Right atrium auricular region (tissue), 2 donors: ENCODE measurements at regions not wholly inside any gene's neighbourhood (a gene's known extent, or its start where the extent isn't known, plus 50 kb on each side); places are given as distances from the start of the nearest gene placed in this dataset.

Experiments
- DNase-seq: peaks from one replicate; pipeline ENCODE4 v3.0.0-alpha.2; 2019; ENCODE audit warnings: low spot score
- H3K27ac ChIP-seq, 2 donors: fragments of 200-600 bp; sonication (generic); 1 replicate in 1 of 2; 2 replicates in 1 of 2; pipeline ENCODE4 v1.5.1; 2016 to 2019
- H3K27me3 ChIP-seq, 2 donors: fragments of 200-600 bp; sonication (generic); one replicate each; pipeline versions ENCODE4 v1.5.1 to v1.6.0; 2017 to 2019
- H3K36me3 ChIP-seq: fragments of 200-600 bp; sonication (generic); one replicate; pipeline ENCODE4 v1.5.1; 2016
- H3K4me1 ChIP-seq, 2 donors: fragments of 200-600 bp; sonication (generic); one replicate each; pipeline versions ENCODE4 v1.5.1 to v1.6.0; 2017 to 2019
- H3K4me3 ChIP-seq, 2 donors: fragments of 200-600 bp; sonication (generic); 1 replicate in 1 of 2; 2 replicates in 1 of 2; pipeline ENCODE4 v1.5.1; 2017 to 2019; ENCODE audit warnings: mild to moderate bottlenecking in 1 of 2, moderate library complexity in 1 of 2
- H3K9me3 ChIP-seq, 2 donors: fragments of 200-600 bp; sonication (generic); one replicate each; pipeline ENCODE4 v1.5.1; 2019
- TF ChIP-seq, protein P1 (sequence below), 2 donors: fragments of 200-600 bp; sonication (generic); IDR thresholded peaks; one replicate each; pipeline ENCODE4 v1.5.1; 2019; ENCODE audit warnings: antibody characterized with exemption in 2 of 2

DNA sequence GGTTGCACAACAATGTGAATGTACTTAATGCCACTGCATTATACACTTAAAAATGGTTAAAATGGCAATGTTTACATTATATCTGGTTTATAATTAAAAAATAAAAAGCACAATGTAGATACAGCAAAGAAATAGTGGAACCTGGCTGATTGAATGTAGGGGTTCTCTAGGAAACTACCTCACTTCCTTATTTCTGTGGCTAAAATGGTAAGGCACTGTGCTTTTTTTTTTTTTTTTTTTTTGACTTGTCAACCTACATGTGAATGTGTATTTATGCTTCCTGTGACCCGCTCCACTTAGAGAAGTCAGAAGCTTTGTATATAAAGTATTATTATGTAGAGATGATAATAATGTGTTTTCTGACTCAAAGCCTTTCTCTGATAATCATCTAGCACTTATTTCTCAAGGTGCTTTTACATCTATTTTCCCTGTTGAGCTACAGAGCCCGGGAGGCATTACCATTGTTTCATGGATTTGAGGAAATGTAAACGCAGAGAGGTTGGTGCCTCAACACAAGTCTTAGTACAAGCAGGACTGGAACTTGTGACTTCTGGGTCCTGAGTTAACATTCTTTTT lies 55.0 kb downstream of the SOX4 start:
- H3K4me1 ChIP-seq, result no peaks in the 10 kb centered on the region
- DNase-seq, result no peak
- H3K27ac ChIP-seq, result no peak overlapping the region
- TF ChIP-seq, protein P1, sequence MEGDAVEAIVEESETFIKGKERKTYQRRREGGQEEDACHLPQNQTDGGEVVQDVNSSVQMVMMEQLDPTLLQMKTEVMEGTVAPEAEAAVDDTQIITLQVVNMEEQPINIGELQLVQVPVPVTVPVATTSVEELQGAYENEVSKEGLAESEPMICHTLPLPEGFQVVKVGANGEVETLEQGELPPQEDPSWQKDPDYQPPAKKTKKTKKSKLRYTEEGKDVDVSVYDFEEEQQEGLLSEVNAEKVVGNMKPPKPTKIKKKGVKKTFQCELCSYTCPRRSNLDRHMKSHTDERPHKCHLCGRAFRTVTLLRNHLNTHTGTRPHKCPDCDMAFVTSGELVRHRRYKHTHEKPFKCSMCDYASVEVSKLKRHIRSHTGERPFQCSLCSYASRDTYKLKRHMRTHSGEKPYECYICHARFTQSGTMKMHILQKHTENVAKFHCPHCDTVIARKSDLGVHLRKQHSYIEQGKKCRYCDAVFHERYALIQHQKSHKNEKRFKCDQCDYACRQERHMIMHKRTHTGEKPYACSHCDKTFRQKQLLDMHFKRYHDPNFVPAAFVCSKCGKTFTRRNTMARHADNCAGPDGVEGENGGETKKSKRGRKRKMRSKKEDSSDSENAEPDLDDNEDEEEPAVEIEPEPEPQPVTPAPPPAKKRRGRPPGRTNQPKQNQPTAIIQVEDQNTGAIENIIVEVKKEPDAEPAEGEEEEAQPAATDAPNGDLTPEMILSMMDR (IDR thresholded peaks at IDR 0.05), result no peak
- no peak overlapping the region for H3K4me3 ChIP-seq
- H3K36me3 ChIP-seq, result no peaks in the 10 kb centered on the region
- H3K27me3 ChIP-seq, result no peaks in the 10 kb centered on the region
- H3K9me3 ChIP-seq, result no peaks in the 10 kb centered on the region

DNA sequence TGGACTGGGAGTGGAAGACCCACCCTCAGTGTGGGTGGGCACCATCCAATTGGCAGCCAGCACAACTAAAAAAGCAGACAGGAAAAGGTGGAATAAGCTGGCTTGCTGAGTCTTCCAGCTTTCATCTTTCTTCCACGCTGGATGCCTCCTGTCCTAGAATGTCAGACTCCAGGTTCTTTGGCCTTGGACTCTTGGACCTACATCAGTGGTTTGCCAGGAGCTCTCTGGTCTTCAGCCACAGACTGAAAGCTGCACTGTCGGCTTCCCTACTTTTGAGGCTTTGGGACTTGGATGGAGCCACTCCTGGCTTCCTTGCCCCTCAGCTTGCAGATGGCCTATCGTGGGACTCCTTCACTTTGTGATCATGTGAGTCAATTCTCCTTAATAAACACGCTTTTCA lies 59.8 kb downstream of the SOX4 start:
- Histone ChIP-seq H3K4me1 (no peaks in the 10 kb centered on the region), H3K27ac (no peak overlapping the region), H3K27me3 (no peaks in the 10 kb centered on the region), H3K4me3 (no peak overlapping the region), H3K36me3 (no peaks in the 10 kb centered on the region), H3K9me3 (no peaks in the 10 kb centered on the region)
- DNase-seq, result no peak
- TF ChIP-seq, protein P1 (IDR thresholded peaks at IDR 0.05), result no peak

DNA sequence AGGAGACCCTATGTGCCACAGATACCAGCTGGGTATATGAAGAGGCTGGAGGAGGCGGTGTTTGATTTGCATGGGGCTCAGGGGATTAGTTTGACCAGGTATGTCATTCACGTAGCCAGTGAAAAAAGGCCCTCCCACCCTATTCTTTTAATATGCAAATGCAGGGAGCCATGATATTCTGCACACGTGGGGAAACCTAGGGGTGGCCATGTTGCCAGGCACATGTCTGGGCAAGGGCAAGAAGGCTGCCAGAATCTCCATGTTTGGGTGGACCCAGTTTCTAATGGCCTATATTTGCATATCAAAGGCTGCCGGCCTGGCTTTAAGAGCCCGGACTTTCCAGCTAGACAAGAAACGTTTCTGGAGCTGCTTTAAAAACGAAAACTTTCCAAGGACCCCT lies 60.4 kb downstream of the SOX4 start:
- Histone ChIP-seq H3K9me3 (no peaks in the 10 kb centered on the region), H3K4me1 (no peaks in the 10 kb centered on the region), H3K27me3 (no peaks in the 10 kb centered on the region), H3K36me3 (no peaks in the 10 kb centered on the region), H3K4me3 (no peak overlapping the region), H3K27ac (no peak overlapping the region)
- TF ChIP-seq, protein P1 (IDR thresholded peaks at IDR 0.05), result no peak
- no peak for DNase-seq

DNA sequence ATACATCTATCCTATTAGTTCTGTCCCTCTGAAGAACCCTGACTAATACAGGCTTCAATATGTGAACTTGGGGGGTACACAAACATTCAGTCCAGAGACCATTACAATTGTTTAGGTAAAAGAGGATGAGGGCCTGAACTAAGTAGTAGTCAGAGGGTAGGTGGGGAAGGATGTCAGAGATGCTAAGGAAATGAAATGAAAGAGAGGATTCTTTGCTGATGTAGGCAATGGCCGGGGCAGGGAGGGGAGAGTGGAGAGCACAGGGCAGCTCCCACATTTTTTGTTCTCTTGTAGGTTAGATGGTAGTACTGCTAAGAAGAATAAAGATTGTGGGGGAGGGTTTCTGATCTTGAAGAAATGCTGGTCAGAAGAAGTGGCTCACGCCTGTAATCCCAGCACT lies 60.8 kb downstream of the SOX4 start:
- Histone ChIP-seq H3K4me3 (no peak overlapping the region), H3K36me3 (no peaks in the 10 kb centered on the region), H3K9me3 (no peaks in the 10 kb centered on the region), H3K27me3 (no peaks in the 10 kb centered on the region), H3K4me1 (no peaks in the 10 kb centered on the region), H3K27ac (no peak overlapping the region)
- TF ChIP-seq, protein P1 (IDR thresholded peaks at IDR 0.05), result no peak
- no peak for DNase-seq

DNA sequence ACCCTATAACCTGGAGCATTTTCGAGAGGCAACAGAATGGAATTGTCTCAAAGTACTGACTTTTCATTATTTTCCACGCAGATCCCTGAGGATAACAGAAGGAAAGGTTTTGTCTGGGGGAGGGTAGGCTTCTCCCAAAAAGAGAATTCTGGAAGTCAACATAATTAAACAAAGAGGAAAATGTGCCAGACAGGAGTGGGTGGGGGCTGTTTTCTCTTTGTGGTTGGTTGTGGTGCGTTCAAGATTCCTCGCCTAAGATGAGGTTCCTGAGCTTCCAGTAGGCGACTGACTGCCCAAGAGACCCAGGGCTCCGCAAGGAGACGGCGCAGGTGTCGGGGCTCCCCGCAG lies 70.4 kb downstream of the SOX4 start:
- peaks cover 0 to 29% of the 10 kb centered on the region in 2 donors for H3K4me1 ChIP-seq
- peak overlapping the region; percentile 44 to 62 for H3K4me3 ChIP-seq
- no peaks in the 10 kb centered on the region for H3K9me3 ChIP-seq
- peak overlapping the region in 1 of 2 donors; percentile 57 for H3K27ac ChIP-seq
- TF ChIP-seq, protein P1 (IDR thresholded peaks at IDR 0.05), result no peak
- DNase-seq, result no peak
- H3K27me3 ChIP-seq, result peaks cover 0 to 3% of the 10 kb centered on the region in 2 donors
- H3K36me3 ChIP-seq, result no peaks in the 10 kb centered on the region
